Liver (tissue), 8 donors: ENCODE measurements at regions not wholly inside any gene's neighbourhood (a gene's known extent, or its start where the extent isn't known, plus 50 kb on each side); places are given as distances from the start of the nearest gene placed in this dataset.

Experiments used
- DNase-seq: peaks from one replicate; pipeline ENCODE4 v3.0.0-alpha.2; 2017; ENCODE audit warnings: low spot score
- H3K27ac ChIP-seq, 2 donors: one replicate each; pipeline ENCODE4 v1.7.0; 2013; ENCODE audit warnings: inconsistent platforms in 2 of 2, low read length in 2 of 2, control low read depth in 1 of 2, low read depth in 1 of 2, mild to moderate bottlenecking in 1 of 2
- H3K27me3 ChIP-seq, 4 donors: one replicate each; pipeline versions ENCODE4 v1.6.1 to v1.7.0; 2013; ENCODE audit warnings: low read length in 3 of 4, inconsistent platforms in 1 of 4, mild to moderate bottlenecking in 1 of 4, moderate library complexity in 1 of 4; ENCODE audit not compliant: control insufficient read depth in 4 of 4, insufficient read depth in 4 of 4
- H3K36me3 ChIP-seq, 4 donors: one replicate each; pipeline versions ENCODE4 v1.6.1 to v1.7.0; 2013; ENCODE audit warnings: low read length in 3 of 4, mild to moderate bottlenecking in 3 of 4, low read depth in 1 of 4, moderate library complexity in 1 of 4; ENCODE audit not compliant: control insufficient read depth in 4 of 4, insufficient read depth in 3 of 4
- H3K4me1 ChIP-seq, 4 donors: one replicate each; pipeline versions ENCODE4 v1.6.1 to v1.7.0; 2013; ENCODE audit warnings: low read length in 3 of 4, mild to moderate bottlenecking in 3 of 4, moderate library complexity in 1 of 4; ENCODE audit not compliant: control insufficient read depth in 4 of 4, insufficient read depth in 4 of 4
- H3K4me3 ChIP-seq, 3 donors: one replicate each; pipeline versions ENCODE4 v1.6.1 to v1.7.0; 2013; ENCODE audit warnings: low read length in 3 of 3, control low read depth in 1 of 3, low read depth in 1 of 3, mild to moderate bottlenecking in 1 of 3
- H3K9ac ChIP-seq, 2 donors: one replicate each; pipeline ENCODE4 v1.7.0; 2013; ENCODE audit warnings: low read length in 2 of 2, mild to moderate bottlenecking in 2 of 2, moderate library complexity in 2 of 2, control low read depth in 1 of 2, low read depth in 1 of 2
- H3K9me3 ChIP-seq, 4 donors: one replicate each; pipeline versions ENCODE4 v1.6.1 to v1.7.0; 2013; ENCODE audit warnings: low read length in 3 of 4; ENCODE audit not compliant: control insufficient read depth in 4 of 4
- EGR1 ChIP-seq, 2 donors: IDR thresholded peaks; 2 replicates each; pipeline ENCODE4 v1.6.1; 2016 to 2018; ENCODE audit warnings: antibody characterized with exemption in 2 of 2, low read depth in 2 of 2
- FOXA1 ChIP-seq: IDR thresholded peaks from 2 replicates; pipeline ENCODE4 v1.6.1; 2016; ENCODE audit warnings: antibody characterized with exemption
- FOXA2 ChIP-seq: IDR thresholded peaks from 2 replicates; pipeline ENCODE4 v1.6.1; 2016; ENCODE audit warnings: antibody characterized with exemption
- GABPA ChIP-seq, 2 donors: IDR thresholded peaks in 1 of 2; conservative IDR thresholded peaks in 1 of 2; 2 replicates each; pipeline ENCODE4 v1.6.1; 2016; ENCODE audit warnings: antibody characterized with exemption in 2 of 2, mild to moderate bottlenecking in 1 of 2, moderate library complexity in 1 of 2
- HNF4A ChIP-seq, 2 donors: conservative IDR thresholded peaks; 2 replicates each; pipeline ENCODE4 v1.6.1; 2016; ENCODE audit warnings: antibody characterized with exemption in 2 of 2, mild to moderate bottlenecking in 2 of 2
- HNF4G ChIP-seq: IDR thresholded peaks from 2 replicates; pipeline ENCODE4 v1.6.1; 2016; ENCODE audit warnings: antibody characterized with exemption
- JUND ChIP-seq, 2 donors: IDR thresholded peaks; 2 replicates each; pipeline ENCODE4 v1.6.1; 2016; ENCODE audit warnings: antibody characterized with exemption in 2 of 2
- NR2F2 ChIP-seq: IDR thresholded peaks from 2 replicates; pipeline ENCODE4 v1.6.1; 2016; ENCODE audit warnings: antibody characterized with exemption
- RAD21 ChIP-seq, 2 donors: IDR thresholded peaks; 2 replicates each; pipeline ENCODE4 v1.6.1; 2016; ENCODE audit warnings: antibody characterized with exemption in 2 of 2, mild to moderate bottlenecking in 2 of 2
- RXRA ChIP-seq, 2 donors: IDR thresholded peaks; 2 replicates each; pipeline ENCODE4 v1.6.1; 2017 to 2018; ENCODE audit warnings: antibody characterized with exemption in 2 of 2, mild to moderate bottlenecking in 1 of 2
- SP1 ChIP-seq: IDR thresholded peaks from 2 replicates; pipeline ENCODE4 v1.6.1; 2018; ENCODE audit warnings: antibody characterized with exemption, mild to moderate bottlenecking
- YY1 ChIP-seq: IDR thresholded peaks from 2 replicates; pipeline ENCODE4 v1.6.1; 2016; ENCODE audit warnings: antibody characterized with exemption, mild to moderate bottlenecking
- WGBS: extraction: QIAGEN DNeasy Blood & Tissue Kit; methylation state at CpG from one replicate; pipeline ENCODE4 v1.1.7; 2013; 5-methylcytosine and 5-hydroxymethylcytosine counted together
- TF ChIP-seq, protein P1 (sequence below): fragments of 150-350 bp; IDR thresholded peaks from 2 replicates; pipeline ENCODE4 v1.5.1; 2017; ENCODE audit warnings: improper control_type of control experiment, low read depth, low read length; ENCODE audit not compliant: missing input control
- TF ChIP-seq, protein P2 (sequence below): IDR thresholded peaks from 2 replicates; pipeline ENCODE4 v1.6.1; 2016; ENCODE audit warnings: antibody characterized with exemption
- TF ChIP-seq, protein P3 (sequence below): IDR thresholded peaks from 2 replicates; pipeline ENCODE4 v1.6.1; 2016; ENCODE audit warnings: antibody characterized with exemption
- TF ChIP-seq, protein P4 (sequence below): IDR thresholded peaks from 2 replicates; pipeline ENCODE4 v1.6.1; 2016; ENCODE audit warnings: antibody characterized with exemption, mild to moderate bottlenecking
- TF ChIP-seq, protein P5 (sequence below): IDR thresholded peaks from 2 replicates; pipeline ENCODE4 v1.6.1; 2016; ENCODE audit warnings: antibody characterized with exemption
- donor health status: healthy.
- donor health status: healthy.
- donor health status: healthy.
- donor health status: healthy.
- donor health status: healthy.

DNA sequence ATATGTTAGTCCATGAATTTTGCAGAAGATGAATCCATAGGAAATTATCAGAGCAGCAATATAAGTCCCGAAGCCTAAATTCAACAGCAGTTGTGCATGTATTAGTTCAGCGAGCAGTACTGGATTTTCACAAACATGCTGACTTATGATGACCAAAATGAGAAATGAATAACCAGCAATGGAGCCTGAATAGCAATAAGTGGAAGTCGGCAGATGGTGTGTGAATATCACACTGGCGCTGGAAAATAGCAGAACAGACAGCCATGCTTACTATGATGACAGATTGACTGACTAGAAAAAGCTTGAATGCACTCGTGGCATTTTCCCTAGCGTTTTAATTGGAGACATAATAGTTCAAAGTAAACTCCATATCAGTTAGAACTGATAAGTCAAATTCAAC, 1114.5 kb downstream of the DSC3 start (continued):
- no peak for TF ChIP-seq JUND (IDR thresholded peaks at IDR 0.05)
- no peak for TF ChIP-seq RXRA (IDR thresholded peaks at IDR 0.05)
- TF ChIP-seq RAD21 (IDR thresholded peaks at IDR 0.05) = no peak
- no peak for TF ChIP-seq SP1

DNA sequence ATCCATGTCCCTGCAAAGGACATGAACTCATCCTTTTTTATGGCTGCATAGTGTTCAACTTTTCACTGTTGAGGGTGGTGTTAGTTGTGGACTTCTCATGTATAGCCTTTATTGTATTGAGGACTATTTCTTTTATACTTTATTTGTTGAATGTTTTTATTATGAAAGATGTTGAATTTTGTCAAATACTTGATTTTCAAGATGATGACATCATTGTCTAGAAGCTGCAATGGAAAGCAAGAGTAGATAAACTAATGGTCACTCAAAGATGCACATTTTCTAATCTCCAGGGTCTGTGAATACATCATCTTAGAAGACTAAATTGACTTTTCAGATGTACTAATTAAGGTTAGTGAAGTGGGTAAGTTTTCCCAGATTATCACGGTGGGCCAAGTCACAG, 1117.0 kb downstream of the DSC3 start:
- Histone ChIP-seq H3K27ac (no peak overlapping the region), H3K36me3 (no peaks in the 10 kb centered on the region), H3K4me3 (no peak overlapping the region), H3K27me3 (no peaks in the 10 kb centered on the region), H3K9me3 (no peaks in the 10 kb centered on the region), H3K9ac (no peak overlapping the region), H3K4me1 (no peaks in the 10 kb centered on the region)
- DNase-seq = no peak
- no peak for TF ChIP-seq FOXA2
- TF ChIP-seq HNF4A (conservative IDR thresholded peaks at IDR 0.05) = no peak
- TF ChIP-seq, protein P1, sequence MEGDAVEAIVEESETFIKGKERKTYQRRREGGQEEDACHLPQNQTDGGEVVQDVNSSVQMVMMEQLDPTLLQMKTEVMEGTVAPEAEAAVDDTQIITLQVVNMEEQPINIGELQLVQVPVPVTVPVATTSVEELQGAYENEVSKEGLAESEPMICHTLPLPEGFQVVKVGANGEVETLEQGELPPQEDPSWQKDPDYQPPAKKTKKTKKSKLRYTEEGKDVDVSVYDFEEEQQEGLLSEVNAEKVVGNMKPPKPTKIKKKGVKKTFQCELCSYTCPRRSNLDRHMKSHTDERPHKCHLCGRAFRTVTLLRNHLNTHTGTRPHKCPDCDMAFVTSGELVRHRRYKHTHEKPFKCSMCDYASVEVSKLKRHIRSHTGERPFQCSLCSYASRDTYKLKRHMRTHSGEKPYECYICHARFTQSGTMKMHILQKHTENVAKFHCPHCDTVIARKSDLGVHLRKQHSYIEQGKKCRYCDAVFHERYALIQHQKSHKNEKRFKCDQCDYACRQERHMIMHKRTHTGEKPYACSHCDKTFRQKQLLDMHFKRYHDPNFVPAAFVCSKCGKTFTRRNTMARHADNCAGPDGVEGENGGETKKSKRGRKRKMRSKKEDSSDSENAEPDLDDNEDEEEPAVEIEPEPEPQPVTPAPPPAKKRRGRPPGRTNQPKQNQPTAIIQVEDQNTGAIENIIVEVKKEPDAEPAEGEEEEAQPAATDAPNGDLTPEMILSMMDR = no peak
- TF ChIP-seq JUND (IDR thresholded peaks at IDR 0.05) = no peak
- no peak for TF ChIP-seq RXRA (IDR thresholded peaks at IDR 0.05)
- TF ChIP-seq EGR1 (IDR thresholded peaks at IDR 0.05; ENCODE audit: low read depth in 2 of 2) = no peak
- TF ChIP-seq, protein P2, sequence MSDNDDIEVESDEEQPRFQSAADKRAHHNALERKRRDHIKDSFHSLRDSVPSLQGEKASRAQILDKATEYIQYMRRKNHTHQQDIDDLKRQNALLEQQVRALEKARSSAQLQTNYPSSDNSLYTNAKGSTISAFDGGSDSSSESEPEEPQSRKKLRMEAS = no peak
- no peak for TF ChIP-seq FOXA1
- TF ChIP-seq, protein P3, sequence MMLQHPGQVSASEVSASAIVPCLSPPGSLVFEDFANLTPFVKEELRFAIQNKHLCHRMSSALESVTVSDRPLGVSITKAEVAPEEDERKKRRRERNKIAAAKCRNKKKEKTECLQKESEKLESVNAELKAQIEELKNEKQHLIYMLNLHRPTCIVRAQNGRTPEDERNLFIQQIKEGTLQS = no peak
- TF ChIP-seq, protein P4, sequence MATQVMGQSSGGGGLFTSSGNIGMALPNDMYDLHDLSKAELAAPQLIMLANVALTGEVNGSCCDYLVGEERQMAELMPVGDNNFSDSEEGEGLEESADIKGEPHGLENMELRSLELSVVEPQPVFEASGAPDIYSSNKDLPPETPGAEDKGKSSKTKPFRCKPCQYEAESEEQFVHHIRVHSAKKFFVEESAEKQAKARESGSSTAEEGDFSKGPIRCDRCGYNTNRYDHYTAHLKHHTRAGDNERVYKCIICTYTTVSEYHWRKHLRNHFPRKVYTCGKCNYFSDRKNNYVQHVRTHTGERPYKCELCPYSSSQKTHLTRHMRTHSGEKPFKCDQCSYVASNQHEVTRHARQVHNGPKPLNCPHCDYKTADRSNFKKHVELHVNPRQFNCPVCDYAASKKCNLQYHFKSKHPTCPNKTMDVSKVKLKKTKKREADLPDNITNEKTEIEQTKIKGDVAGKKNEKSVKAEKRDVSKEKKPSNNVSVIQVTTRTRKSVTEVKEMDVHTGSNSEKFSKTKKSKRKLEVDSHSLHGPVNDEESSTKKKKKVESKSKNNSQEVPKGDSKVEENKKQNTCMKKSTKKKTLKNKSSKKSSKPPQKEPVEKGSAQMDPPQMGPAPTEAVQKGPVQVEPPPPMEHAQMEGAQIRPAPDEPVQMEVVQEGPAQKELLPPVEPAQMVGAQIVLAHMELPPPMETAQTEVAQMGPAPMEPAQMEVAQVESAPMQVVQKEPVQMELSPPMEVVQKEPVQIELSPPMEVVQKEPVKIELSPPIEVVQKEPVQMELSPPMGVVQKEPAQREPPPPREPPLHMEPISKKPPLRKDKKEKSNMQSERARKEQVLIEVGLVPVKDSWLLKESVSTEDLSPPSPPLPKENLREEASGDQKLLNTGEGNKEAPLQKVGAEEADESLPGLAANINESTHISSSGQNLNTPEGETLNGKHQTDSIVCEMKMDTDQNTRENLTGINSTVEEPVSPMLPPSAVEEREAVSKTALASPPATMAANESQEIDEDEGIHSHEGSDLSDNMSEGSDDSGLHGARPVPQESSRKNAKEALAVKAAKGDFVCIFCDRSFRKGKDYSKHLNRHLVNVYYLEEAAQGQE = no peak
- TF ChIP-seq NR2F2 = no peak
- no peak for TF ChIP-seq GABPA (IDR thresholded peaks at IDR 0.05 in 1 of 2, conservative IDR thresholded peaks at IDR 0.05 in 1 of 2)
- TF ChIP-seq HNF4G = no peak
- TF ChIP-seq YY1 = no peak
- TF ChIP-seq, protein P5, sequence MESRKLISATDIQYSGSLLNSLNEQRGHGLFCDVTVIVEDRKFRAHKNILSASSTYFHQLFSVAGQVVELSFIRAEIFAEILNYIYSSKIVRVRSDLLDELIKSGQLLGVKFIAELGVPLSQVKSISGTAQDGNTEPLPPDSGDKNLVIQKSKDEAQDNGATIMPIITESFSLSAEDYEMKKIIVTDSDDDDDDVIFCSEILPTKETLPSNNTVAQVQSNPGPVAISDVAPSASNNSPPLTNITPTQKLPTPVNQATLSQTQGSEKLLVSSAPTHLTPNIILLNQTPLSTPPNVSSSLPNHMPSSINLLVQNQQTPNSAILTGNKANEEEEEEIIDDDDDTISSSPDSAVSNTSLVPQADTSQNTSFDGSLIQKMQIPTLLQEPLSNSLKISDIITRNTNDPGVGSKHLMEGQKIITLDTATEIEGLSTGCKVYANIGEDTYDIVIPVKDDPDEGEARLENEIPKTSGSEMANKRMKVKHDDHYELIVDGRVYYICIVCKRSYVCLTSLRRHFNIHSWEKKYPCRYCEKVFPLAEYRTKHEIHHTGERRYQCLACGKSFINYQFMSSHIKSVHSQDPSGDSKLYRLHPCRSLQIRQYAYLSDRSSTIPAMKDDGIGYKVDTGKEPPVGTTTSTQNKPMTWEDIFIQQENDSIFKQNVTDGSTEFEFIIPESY = no peak
- TF ChIP-seq RAD21 (IDR thresholded peaks at IDR 0.05) = no peak
- 84% methylated on average over 1 of the region's 1 CpG for WGBS
